ENCODE measurements at regions not wholly inside any gene's neighbourhood (a gene's known extent, or its start where the extent isn't known, plus 50 kb on each side); places are given as distances from the start of the nearest gene placed in this dataset.

DNA sequence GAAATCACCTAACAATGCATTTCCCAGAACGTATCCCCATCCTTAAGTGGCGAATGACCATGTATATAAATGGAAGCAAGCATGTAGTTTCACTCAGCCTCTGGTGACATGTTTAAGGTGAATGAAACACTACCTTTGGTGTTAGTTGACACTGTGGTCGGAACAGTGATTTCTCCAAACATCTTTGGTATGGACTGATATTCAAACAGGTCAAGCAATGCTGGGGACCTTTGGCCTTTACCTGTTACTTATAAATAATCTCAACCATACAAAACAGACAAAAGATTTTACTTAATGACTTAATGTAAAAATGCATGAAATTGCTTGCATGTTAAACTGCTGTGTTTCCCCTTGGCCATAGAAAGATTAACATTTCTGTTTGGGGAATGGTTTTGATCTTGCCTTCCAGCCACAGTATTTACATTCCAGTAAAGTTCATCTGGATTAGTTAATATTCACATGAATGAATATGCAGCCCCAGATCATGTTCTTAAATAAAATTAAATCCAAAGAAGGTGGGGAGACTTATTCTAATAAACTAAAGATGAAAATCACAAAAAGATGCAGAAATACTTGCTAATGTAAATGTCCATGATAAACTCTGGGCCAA is 74.4 kb upstream of the HES1 start:
- H3K23me2 ChIP-seq (ENCODE audit: low read depth, low read length) = no peaks in the 10 kb centered on the region
- no peak overlapping the region for H4K91ac ChIP-seq (replicated peaks; ENCODE audit: insufficient read length, low read length)
- no peak overlapping the region for H3K23ac ChIP-seq (ENCODE audit: insufficient read length)
- 0 out of 2 replicates have a peak overlapping the region, but pooled peaks have one; percentile 5 for H2BK15ac ChIP-seq (ENCODE audit: low read length)
- no peak overlapping the region for H3K56ac ChIP-seq (replicated peaks; ENCODE audit: insufficient read length, low read depth, low read length)
- H3K36me3 ChIP-seq (ENCODE audit: control insufficient read depth in 2 of 4, insufficient read depth in 4 of 4, low read length in 3 of 4) = no peaks in the 10 kb centered on the region
- H3K27ac ChIP-seq (ENCODE audit: low read depth, low read length) = no peak overlapping the region
- no peak overlapping the region for H3K4me2 ChIP-seq (ENCODE audit: insufficient read depth in 1 of 2, low read depth in 2 of 2, low read length in 2 of 2)
- H2BK12ac ChIP-seq (ENCODE audit: low read depth, low read length) = peak overlapping the region; percentile 3; the same call in 1 of the 2 replicates
- H3K79me2 ChIP-seq (ENCODE audit: control insufficient read depth in 1 of 2, insufficient read depth in 2 of 2, low read length in 2 of 2) = no peaks in the 10 kb centered on the region
- H3K18ac ChIP-seq (ENCODE audit: extremely low read depth, low read length) = no peak overlapping the region
- DNase-seq (ENCODE audit: low read depth in 1 of 2, low spot score in 2 of 2) (no peak), FAIRE-seq (no peak)
- H2AK5ac ChIP-seq (ENCODE audit: low read depth, low read length) = no peak overlapping the region
- H3K27me3 ChIP-seq (replicated peaks in 1 of 4; ENCODE audit: control insufficient read depth in 3 of 4, extremely low read depth in 1 of 4, insufficient read depth in 3 of 4, low read length in 3 of 4) = peaks cover 0 to 7% (median 6%) of the 10 kb centered on the region in 4 experiments; a peak in 5 of 7 replicates
- no peak overlapping the region for H3K9ac ChIP-seq (replicated peaks in 1 of 4; ENCODE audit: extremely low read depth in 1 of 4, low read depth in 3 of 4, low read length in 3 of 4)
- no peak overlapping the region for H2BK120ac ChIP-seq (replicated peaks; ENCODE audit: low read depth, low read length)
- H3K4ac ChIP-seq (replicated peaks; ENCODE audit: insufficient read length, low read depth, low read length) = no peak overlapping the region
- no peaks in the 10 kb centered on the region for H3K9me3 ChIP-seq (ENCODE audit: insufficient read depth in 2 of 2, low read depth in 1 of 2, low read length in 1 of 2)
- H4K5ac ChIP-seq (ENCODE audit: insufficient read length, low read depth, low read length) = no peak overlapping the region
- H3K4me1 ChIP-seq (replicated peaks in 1 of 4; ENCODE audit: control insufficient read depth in 3 of 4, insufficient read depth in 4 of 4, low read length in 3 of 4) = peaks cover 4 to 18% (median 11%) of the 10 kb centered on the region in 4 experiments
- H2BK5ac ChIP-seq (ENCODE audit: low read depth, low read length) = no peak overlapping the region
- no peaks in the 10 kb centered on the region for H3K79me1 ChIP-seq (ENCODE audit: low read depth, low read length)
- no peak overlapping the region for H3K4me3 ChIP-seq (ENCODE audit: extremely low read depth in 1 of 4, insufficient read depth in 2 of 4, low read depth in 3 of 4, low read length in 4 of 4)
- H4K20me1 ChIP-seq (replicated peaks in 1 of 2; ENCODE audit: control insufficient read depth in 1 of 2, insufficient read depth in 2 of 2, low read length in 2 of 2) = no peaks in the 10 kb centered on the region
- WGBS, 2 experiments (ENCODE audit: extremely low coverage in 1 of 2, insufficient coverage in 1 of 2, insufficient read length in 1 of 2, insufficient replicate concordance in 2 of 2, low coverage in 1 of 2, low lambda C conversion rate in 2 of 2, missing lambda C conversion rate in 1 of 2) = 94% methylated on average over 3 of the region's 3 CpGs; no CpG with 5 or more reads in 1 of the 2 experiments
- TF ChIP-seq FOSL1 (IDR thresholded peaks at IDR 0.05; ENCODE audit: insufficient read depth, low read depth, low read length) = no peak
- TF ChIP-seq SIN3A (conservative IDR thresholded peaks at IDR 0.05 in 1 of 2, IDR thresholded peaks at IDR 0.05 in 1 of 2; ENCODE audit: low read depth in 1 of 2, low read length in 2 of 2) = no peak
- TF ChIP-seq KDM5A (IDR thresholded peaks at IDR 0.05; ENCODE audit: low read length) = no peak
- no peak for TF ChIP-seq JUND (IDR thresholded peaks at IDR 0.05; ENCODE audit: low read length)
- TF ChIP-seq POLR2AphosphoS5 (IDR thresholded peaks at IDR 0.05; ENCODE audit: low read depth, low read length) = no peak
- TF ChIP-seq TAF7 (optimal IDR thresholded peaks at IDR 0.05; ENCODE audit: borderline replicate concordance, low read depth, low read length) = no peak
- TF ChIP-seq KDM4A (IDR thresholded peaks at IDR 0.05; ENCODE audit: low read depth, low read length, severe bottlenecking) = no peak
- TF ChIP-seq HDAC6 (IDR thresholded peaks at IDR 0.05; ENCODE audit: low read depth, low read length) = no peak
- TF ChIP-seq BACH1 (IDR thresholded peaks at IDR 0.05; ENCODE audit: low read length) = no peak
- no peak for TF ChIP-seq CTBP2 (IDR thresholded peaks at IDR 0.05; ENCODE audit: borderline replicate concordance, insufficient read depth, insufficient read length, low read length)
- no peak for TF ChIP-seq CBX5 (IDR thresholded peaks at IDR 0.05; ENCODE audit: low read depth, low read length)
- POLR2A ChIA-PET (ENCODE audit: partially characterized antibody) = interaction anchor here (0.7 kb wide), 1 partner anchor 133 kb away, joined by 4 read pairs; no protein-coding TSS in a partner anchor
- no peak overlapping the region for H3K14ac ChIP-seq (ENCODE audit: insufficient read length)
- no peak overlapping the region for H2BK20ac ChIP-seq (ENCODE audit: low read length)
- H2AFZ ChIP-seq (ENCODE audit: low read length) = no peak overlapping the region
- CTCF ChIA-PET (ENCODE audit: partially characterized antibody) = interaction anchor here (0.5 kb wide), 1 partner anchor 52 kb away, joined by 3 read pairs; no protein-coding TSS in a partner anchor
- no peak overlapping the region for H4K8ac ChIP-seq (ENCODE audit: extremely low read depth, insufficient read depth, low read length)

Measured in H1 (cell line).